KMS-11 (cell line): ENCODE measurements at regions not wholly inside any gene's neighbourhood (a gene's known extent, or its start where the extent isn't known, plus 50 kb on each side); places are given as distances from the start of the nearest gene placed in this dataset.

Experiments
- H2AFZ ChIP-seq: fragments of 200-600 bp; sonication (generic); 2 replicates; pipeline ENCODE4 v1.6.1; 2016; ENCODE audit warnings: antibody characterized with exemption, mixed run types, low read depth
- H3K27ac ChIP-seq: fragments of 200-600 bp; sonication (generic); 2 replicates; pipeline ENCODE4 v1.6.1; 2016; ENCODE audit warnings: mild to moderate bottlenecking, mixed run types
- H3K27me3 ChIP-seq: fragments of 200-600 bp; sonication (generic); 2 replicates; pipeline ENCODE4 v1.6.1; 2017; ENCODE audit warnings: mild to moderate bottlenecking, low read depth, mixed run types, moderate library complexity; ENCODE audit not compliant: insufficient read depth
- H3K36me3 ChIP-seq: fragments of 200-600 bp; sonication (generic); 2 replicates; pipeline ENCODE4 v1.6.1; 2017; ENCODE audit warnings: mild to moderate bottlenecking, mixed run types; ENCODE audit not compliant: insufficient read depth
- H3K4me1 ChIP-seq: fragments of 200-600 bp; sonication (generic); 2 replicates; pipeline ENCODE4 v1.6.1; 2016; ENCODE audit warnings: mild to moderate bottlenecking, low read depth, mixed run types; ENCODE audit not compliant: poor library complexity, severe bottlenecking
- H3K4me2 ChIP-seq: fragments of 200-600 bp; sonication (generic); 2 replicates; pipeline ENCODE4 v1.7.0; 2016; ENCODE audit warnings: mild to moderate bottlenecking, mixed run types
- H3K4me3 ChIP-seq: fragments of 200-600 bp; sonication (generic); IDR thresholded peaks from 2 replicates; pipeline ENCODE4 v1.6.1; 2017; ENCODE audit warnings: low read depth, low read length, mixed read lengths; ENCODE audit not compliant: insufficient read depth
- H3K79me2 ChIP-seq: fragments of 200-600 bp; sonication (generic); 2 replicates; pipeline ENCODE4 v1.6.1; 2016; ENCODE audit warnings: low read depth, mixed run types; ENCODE audit not compliant: insufficient read depth
- H3K9ac ChIP-seq: fragments of 200-600 bp; sonication (generic); 2 replicates; pipeline ENCODE4 v1.6.1; 2016; ENCODE audit warnings: mild to moderate bottlenecking, mixed run types
- H4K20me1 ChIP-seq: fragments of 200-600 bp; sonication (generic); 2 replicates; pipeline ENCODE4 v1.6.1; 2016; ENCODE audit warnings: mild to moderate bottlenecking, mixed run types; ENCODE audit not compliant: insufficient read depth
- TF ChIP-seq, protein P1 (sequence below): fragments of 200-600 bp; sonication (generic); conservative IDR thresholded peaks from 2 replicates; pipeline ENCODE4 v1.6.1; 2017; ENCODE audit warnings: low read depth, mild to moderate bottlenecking, antibody characterized with exemption, low read length, moderate library complexity, mixed read lengths

DNA sequence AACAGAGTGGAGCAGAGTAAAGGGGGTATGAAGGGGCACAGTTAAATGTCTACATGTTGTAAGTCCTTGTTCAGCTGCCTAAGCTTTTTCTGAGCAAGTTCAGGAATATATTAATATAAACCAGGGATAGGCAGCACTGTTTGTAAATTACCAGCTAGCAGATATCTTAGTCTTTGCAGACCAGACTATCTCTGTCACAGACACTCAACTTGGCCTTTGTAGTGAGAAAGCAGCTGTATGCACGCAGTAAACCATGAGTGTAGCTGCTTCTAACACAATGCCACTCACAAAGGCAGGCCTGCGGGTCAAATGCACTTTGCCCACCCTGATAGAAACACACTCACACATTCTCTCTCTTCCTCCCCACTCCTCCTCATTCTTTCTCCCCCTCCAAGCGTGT lies 1016.9 kb downstream of the UQCRFS1 start:
- Histone ChIP-seq H3K4me3 (no peak overlapping the region), H2AFZ (no peak overlapping the region), H3K36me3 (no peaks in the 10 kb centered on the region), H3K4me2 (no peak overlapping the region), H3K79me2 (no peaks in the 10 kb centered on the region), H3K9ac (no peak overlapping the region), H3K4me1 (no peaks in the 10 kb centered on the region), H3K27ac (no peak overlapping the region), H3K27me3 (no peaks in the 10 kb centered on the region), H4K20me1 (no peaks in the 10 kb centered on the region)
- TF ChIP-seq, protein P1, sequence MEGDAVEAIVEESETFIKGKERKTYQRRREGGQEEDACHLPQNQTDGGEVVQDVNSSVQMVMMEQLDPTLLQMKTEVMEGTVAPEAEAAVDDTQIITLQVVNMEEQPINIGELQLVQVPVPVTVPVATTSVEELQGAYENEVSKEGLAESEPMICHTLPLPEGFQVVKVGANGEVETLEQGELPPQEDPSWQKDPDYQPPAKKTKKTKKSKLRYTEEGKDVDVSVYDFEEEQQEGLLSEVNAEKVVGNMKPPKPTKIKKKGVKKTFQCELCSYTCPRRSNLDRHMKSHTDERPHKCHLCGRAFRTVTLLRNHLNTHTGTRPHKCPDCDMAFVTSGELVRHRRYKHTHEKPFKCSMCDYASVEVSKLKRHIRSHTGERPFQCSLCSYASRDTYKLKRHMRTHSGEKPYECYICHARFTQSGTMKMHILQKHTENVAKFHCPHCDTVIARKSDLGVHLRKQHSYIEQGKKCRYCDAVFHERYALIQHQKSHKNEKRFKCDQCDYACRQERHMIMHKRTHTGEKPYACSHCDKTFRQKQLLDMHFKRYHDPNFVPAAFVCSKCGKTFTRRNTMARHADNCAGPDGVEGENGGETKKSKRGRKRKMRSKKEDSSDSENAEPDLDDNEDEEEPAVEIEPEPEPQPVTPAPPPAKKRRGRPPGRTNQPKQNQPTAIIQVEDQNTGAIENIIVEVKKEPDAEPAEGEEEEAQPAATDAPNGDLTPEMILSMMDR = no peak

GRCh38 chr19:28185646-28186045 lies 1027.3 kb downstream of the UQCRFS1 start:
- H3K27ac ChIP-seq = no peak overlapping the region
- H3K4me3 ChIP-seq = no peak overlapping the region
- H2AFZ ChIP-seq = no peak overlapping the region
- no peak overlapping the region for H3K4me2 ChIP-seq
- H3K4me1 ChIP-seq = no peaks in the 10 kb centered on the region
- no peak overlapping the region for H3K9ac ChIP-seq
- no peaks in the 10 kb centered on the region for H3K79me2 ChIP-seq
- no peaks in the 10 kb centered on the region for H4K20me1 ChIP-seq
- no peaks in the 10 kb centered on the region for H3K27me3 ChIP-seq
- H3K36me3 ChIP-seq = no peaks in the 10 kb centered on the region
- TF ChIP-seq, protein P1 = no peak

DNA sequence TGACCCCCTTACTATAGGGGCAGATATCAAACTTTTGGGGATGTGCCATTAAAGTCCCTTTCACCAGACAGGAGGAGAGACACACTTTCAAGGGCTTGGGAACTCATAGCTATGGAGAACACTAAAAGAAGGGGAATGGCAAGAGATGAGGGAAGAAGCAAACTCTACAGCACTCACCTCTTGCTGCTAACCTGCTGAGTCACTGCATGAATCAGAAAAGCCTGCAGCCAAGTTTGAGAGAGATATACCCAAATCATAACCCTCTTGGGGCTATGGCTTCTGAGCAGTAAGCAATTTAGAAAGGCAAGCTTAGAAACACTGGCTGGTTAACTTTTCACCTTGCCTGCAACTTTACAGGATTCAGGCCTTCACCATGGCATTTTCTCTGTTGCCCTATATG lies 1028.0 kb downstream of the UQCRFS1 start:
- Histone ChIP-seq H3K27me3 (no peaks in the 10 kb centered on the region), H2AFZ (no peak overlapping the region), H3K4me2 (no peak overlapping the region), H3K4me3 (no peak overlapping the region), H3K4me1 (no peaks in the 10 kb centered on the region), H3K79me2 (no peaks in the 10 kb centered on the region), H3K27ac (no peak overlapping the region), H3K9ac (no peak overlapping the region), H4K20me1 (no peaks in the 10 kb centered on the region), H3K36me3 (no peaks in the 10 kb centered on the region)
- TF ChIP-seq, protein P1 = no peak

DNA sequence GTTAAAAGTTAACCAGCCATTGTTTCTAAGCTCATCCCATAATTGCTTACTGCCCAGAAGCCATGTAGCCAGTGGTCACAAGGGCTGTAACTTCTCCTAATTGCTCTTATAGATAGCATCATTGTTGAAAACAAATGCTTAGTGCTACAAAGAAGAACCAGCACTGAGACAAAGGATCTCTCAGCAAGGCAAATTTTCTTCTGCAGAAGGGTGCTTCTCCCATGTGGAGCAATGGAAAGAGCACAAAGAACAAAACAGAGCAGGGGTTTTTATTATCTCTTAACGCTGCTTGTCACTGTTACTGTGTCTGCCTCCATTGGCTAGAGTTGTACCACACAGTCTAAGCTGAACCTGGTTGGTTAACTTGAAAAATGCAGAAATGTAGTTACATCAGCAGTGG lies 1036.8 kb downstream of the UQCRFS1 start:
- Histone ChIP-seq H3K4me1 (no peaks in the 10 kb centered on the region), H3K27ac (no peak overlapping the region), H4K20me1 (no peaks in the 10 kb centered on the region), H2AFZ (no peak overlapping the region), H3K4me3 (no peak overlapping the region), H3K36me3 (no peaks in the 10 kb centered on the region), H3K27me3 (no peaks in the 10 kb centered on the region), H3K4me2 (no peak overlapping the region), H3K9ac (no peak overlapping the region), H3K79me2 (no peaks in the 10 kb centered on the region)
- TF ChIP-seq, protein P1 = no peak
